ENCODE measurements at regions not wholly inside any gene's neighbourhood (a gene's known extent, or its start where the extent isn't known, plus 50 kb on each side); places are given as distances from the start of the nearest gene placed in this dataset.
A peak's percentile ranks its signal among the peaks of the same experiment; 100 is the strongest.

DNA sequence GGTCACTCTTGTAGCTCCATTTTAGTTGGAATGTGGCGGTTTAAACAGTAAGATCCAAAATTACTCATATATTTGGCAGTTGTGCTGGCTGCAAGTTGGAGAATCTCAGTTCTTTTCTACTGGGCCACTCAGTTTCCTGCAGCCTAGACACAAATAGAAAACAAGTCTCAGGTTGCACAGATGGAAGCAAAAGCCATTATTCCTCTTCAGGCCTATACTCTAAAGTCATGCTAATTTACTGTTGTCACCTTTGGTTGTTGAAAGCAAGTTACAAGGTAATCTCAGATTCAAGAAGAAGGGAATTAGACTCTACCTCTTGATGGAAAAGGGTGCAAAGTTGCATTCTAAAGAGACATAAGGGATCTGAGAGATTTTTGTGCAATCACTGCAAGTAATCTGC, 345.4 kb downstream of the ADAM29 start:
- Mint-ChIP-seq H3K36me3 (no peaks in the 10 kb centered on the region), H3K4me1 (no peaks in the 10 kb centered on the region), H3K9me3 (peaks cover 0 to 6% (median 0%) of the 10 kb centered on the region in 9 donors), H3K4me3 (no peak overlapping the region), H3K27me3 (no peaks in the 10 kb centered on the region), H3K27ac (no peak overlapping the region)
- DNase-seq (no peak), ATAC-seq (no peak)
- POLR2A ChIA-PET: no interaction called here

DNA sequence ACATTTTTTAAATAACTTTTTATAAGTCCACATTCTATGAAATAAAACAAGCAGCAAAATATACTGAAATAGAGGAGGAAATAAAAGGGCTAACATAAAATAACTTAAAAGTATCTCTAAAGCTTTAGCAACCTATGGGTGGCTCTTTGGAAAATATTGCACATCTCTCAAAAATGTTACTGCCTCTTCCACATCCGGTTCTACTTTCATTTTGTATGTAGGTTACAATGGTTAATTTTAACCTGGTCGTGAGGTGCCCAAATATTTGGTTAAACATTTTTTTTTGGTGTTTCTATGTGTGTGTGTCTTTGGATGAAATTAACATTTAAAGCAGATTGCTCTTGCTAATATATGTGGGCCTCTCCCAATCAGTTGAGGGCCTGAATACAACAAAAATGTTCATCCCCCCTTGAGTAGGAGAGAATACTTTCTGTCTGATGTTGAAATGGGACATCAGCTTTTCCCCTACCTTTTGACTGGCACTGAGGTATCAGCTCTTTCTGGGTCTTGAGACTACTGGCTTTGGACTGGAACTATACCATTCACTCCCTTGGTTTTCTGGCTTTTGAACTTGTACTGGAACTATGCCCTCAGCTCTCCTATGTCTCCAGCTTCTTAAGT, 353.0 kb downstream of the ADAM29 start:
- Mint-ChIP-seq H3K4me3 (no peak overlapping the region), H3K9me3 (peaks cover 0 to 8% (median 0%) of the 10 kb centered on the region in 9 donors), H3K36me3 (no peaks in the 10 kb centered on the region), H3K4me1 (no peaks in the 10 kb centered on the region), H3K27me3 (no peaks in the 10 kb centered on the region), H3K27ac (no peak overlapping the region)
- POLR2A ChIA-PET: interaction anchor here (0.5 kb wide), 1 partner anchor 564 kb away, joined by 3 read pairs; no protein-coding TSS in a partner anchor
- DNase-seq (no peak), ATAC-seq (no peak)

DNA sequence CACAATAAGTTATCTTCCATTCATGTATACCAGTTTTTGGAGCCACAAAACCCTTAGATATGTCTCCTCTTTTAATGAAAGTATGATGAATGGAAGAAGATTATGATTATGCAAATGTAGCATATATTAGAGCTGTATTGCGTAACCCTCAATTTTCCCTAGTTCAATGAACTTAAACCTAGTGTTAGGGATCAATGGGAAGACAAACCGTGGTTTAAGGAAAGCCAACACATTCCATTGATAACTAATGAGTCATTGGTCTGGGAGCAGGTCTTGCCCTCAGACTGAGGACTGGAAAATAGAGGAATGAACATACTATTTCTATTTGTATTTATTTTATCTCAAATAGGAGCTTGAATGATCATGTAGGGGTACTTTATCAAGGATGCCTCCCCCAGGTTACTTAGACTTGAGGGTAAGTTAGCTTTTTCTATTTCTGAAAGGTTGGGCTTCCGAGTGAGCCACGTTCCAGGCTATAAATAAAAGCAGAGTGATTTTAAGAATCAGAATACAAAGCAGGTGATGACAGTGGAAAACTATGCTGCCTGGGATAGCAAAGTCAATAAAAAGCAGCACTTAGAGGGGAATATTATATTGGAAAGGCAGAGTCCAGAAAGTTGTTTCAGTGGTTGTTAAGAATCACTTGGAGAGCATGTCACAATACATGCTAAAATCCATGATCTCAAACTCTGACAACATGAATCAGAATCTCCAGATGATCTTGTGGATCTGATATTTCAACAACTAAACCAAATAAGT, 356.0 kb downstream of the ADAM29 start:
- DNase-seq: no peak
- no peak for ATAC-seq

DNA sequence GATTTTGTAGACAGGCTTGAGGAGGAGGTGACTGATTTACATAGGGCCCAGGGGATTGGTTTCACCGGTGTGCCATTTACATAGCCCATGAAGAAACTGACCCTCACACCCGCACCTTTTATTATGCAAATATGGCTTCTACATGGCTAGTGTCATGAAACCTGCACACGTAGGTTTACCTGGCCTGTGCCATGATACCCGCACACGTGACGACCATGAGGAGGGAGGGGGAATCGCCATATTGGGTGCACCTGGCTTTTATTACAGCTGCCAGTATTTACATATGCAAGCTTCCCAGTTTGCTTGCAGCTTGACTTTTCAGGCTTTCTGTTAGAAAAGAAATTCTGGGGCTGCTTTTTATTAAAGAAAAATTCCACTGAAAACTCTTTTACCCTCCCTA, 359.7 kb downstream of the ADAM29 start:
- POLR2A ChIA-PET: no interaction called here
- Mint-ChIP-seq H3K9me3 (peaks cover 0 to 2% (median 0%) of the 10 kb centered on the region in 9 donors), H3K4me1 (no peaks in the 10 kb centered on the region), H3K4me3 (no peak overlapping the region), H3K36me3 (no peaks in the 10 kb centered on the region), H3K27me3 (no peaks in the 10 kb centered on the region), H3K27ac (no peak overlapping the region)
- DNase-seq (no peak), ATAC-seq (no peak)

More for the DNA sequence above, 356.0 kb downstream of the ADAM29 start:
- Mint-ChIP-seq H3K4me1 (no peaks in the 10 kb centered on the region), H3K4me3 (no peak overlapping the region), H3K27me3 (no peaks in the 10 kb centered on the region), H3K27ac (no peak overlapping the region), H3K36me3 (no peaks in the 10 kb centered on the region), H3K9me3 (peaks cover 0 to 5% (median 0%) of the 10 kb centered on the region in 9 donors)
- POLR2A ChIA-PET: no interaction called here

DNA sequence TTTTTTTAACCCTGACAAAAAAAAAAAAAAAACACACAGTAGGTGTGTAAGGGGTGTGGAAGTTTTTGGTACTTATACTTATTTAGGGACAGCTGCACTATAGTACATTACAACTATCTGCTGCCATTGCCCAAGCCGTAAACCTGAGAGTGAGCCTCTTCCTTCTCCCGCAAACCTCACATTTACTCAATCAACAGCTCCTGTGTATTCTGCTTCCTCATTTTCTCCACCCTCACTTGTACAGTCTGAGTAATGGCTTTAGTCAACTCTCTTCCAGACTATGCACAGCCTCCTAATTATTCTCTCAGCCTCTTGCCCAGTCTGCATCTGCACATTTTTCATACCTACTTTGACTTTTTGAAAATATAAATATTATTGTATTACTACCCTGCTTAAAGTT, 362.0 kb downstream of the ADAM29 start:
- ATAC-seq: no peak
- H3K36me3 Mint-ChIP-seq: no peaks in the 10 kb centered on the region

DNA sequence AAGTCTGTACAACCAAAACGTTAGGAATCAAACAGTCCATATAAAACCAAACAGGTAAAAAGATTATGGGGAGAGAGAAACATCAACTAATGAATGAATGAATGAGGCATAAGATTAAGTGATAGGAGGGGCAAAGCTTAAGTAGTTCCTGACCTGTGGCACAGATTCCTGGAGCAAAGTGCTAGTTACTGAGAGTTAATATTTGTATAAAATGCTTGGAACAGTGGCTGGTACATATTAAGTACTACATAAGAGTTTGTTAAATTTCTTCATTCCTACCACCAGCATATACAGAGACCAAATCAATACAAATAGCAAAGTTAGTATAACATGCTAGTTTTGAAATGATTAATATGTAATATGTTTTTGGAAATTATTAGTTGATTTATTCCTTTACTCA, 363.7 kb downstream of the ADAM29 start:
- POLR2A ChIA-PET: no interaction called here
- no peaks in the 10 kb centered on the region for H3K27me3 Mint-ChIP-seq
- H3K36me3 Mint-ChIP-seq: no peaks in the 10 kb centered on the region
- H3K27ac Mint-ChIP-seq: no peak overlapping the region
- H3K4me3 Mint-ChIP-seq: no peak overlapping the region
- ATAC-seq (no peak), DNase-seq (no peak)
- H3K9me3 Mint-ChIP-seq: peaks cover 0 to 17% (median 2%) of the 10 kb centered on the region in 9 donors
- H3K4me1 Mint-ChIP-seq: no peaks in the 10 kb centered on the region

More for the DNA sequence above, 362.0 kb downstream of the ADAM29 start:
- no peak overlapping the region for H3K4me3 Mint-ChIP-seq
- peaks cover 0 to 6% (median 2%) of the 10 kb centered on the region in 9 donors for H3K9me3 Mint-ChIP-seq
- POLR2A ChIA-PET: no interaction called here
- H3K27me3 Mint-ChIP-seq: no peaks in the 10 kb centered on the region
- no peak overlapping the region for H3K27ac Mint-ChIP-seq
- no peaks in the 10 kb centered on the region for H3K4me1 Mint-ChIP-seq
- no peak for DNase-seq

DNA sequence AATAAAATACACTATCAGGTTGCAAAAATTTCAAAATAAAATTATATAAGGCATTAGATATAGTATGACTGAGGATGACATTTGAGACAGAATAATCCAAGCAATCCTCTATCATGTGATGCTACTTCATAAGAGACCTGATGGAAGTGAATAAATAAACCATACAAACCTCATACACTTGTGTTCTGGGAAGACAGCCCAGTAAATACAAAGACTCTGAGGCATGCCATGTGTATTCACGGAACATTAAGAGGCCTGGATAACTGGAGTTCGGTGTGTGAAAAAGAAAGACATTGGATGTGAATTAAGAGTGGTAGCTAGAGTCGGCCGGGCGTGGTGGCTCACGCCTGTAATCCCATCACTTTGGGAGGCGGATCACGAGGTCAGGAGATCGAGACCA, 364.2 kb downstream of the ADAM29 start:
- DNase-seq (no peak), ATAC-seq (no peak)
- no peaks in the 10 kb centered on the region for H3K36me3 Mint-ChIP-seq
- H3K4me1 Mint-ChIP-seq: no peaks in the 10 kb centered on the region
- H3K4me3 Mint-ChIP-seq: no peak overlapping the region
- H3K27ac Mint-ChIP-seq: no peak overlapping the region
- H3K27me3 Mint-ChIP-seq: no peaks in the 10 kb centered on the region
- peaks cover 0 to 22% (median 2%) of the 10 kb centered on the region in 9 donors for H3K9me3 Mint-ChIP-seq
- POLR2A ChIA-PET: no interaction called here

DNA sequence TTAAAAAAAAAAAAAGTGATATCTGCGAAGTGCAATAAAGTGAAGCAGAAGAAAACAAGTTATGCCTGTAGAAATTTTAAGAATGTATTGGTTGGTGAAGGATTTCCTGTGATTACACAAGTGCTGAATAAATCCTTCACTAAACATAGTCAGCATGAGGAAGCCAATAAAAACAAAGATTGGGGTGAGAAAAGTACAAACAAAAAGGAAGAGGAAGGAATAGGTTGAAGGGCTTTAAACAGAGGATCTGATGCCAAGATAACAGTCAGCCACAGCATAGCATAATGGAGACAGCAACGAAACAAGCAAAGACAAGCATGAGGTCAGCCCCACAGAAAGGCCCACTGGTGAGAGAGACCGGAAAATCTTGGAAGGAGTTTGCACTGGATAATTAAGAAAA, 372.2 kb downstream of the ADAM29 start:
- Mint-ChIP-seq H3K36me3 (no peaks in the 10 kb centered on the region), H3K4me1 (no peaks in the 10 kb centered on the region), H3K27ac (no peak overlapping the region), H3K4me3 (no peak overlapping the region), H3K9me3 (peaks cover 0 to 36% (median 5%) of the 10 kb centered on the region in 9 donors), H3K27me3 (no peaks in the 10 kb centered on the region)
- POLR2A ChIA-PET: no interaction called here
- DNase-seq: no peak
- no peak for ATAC-seq

DNA sequence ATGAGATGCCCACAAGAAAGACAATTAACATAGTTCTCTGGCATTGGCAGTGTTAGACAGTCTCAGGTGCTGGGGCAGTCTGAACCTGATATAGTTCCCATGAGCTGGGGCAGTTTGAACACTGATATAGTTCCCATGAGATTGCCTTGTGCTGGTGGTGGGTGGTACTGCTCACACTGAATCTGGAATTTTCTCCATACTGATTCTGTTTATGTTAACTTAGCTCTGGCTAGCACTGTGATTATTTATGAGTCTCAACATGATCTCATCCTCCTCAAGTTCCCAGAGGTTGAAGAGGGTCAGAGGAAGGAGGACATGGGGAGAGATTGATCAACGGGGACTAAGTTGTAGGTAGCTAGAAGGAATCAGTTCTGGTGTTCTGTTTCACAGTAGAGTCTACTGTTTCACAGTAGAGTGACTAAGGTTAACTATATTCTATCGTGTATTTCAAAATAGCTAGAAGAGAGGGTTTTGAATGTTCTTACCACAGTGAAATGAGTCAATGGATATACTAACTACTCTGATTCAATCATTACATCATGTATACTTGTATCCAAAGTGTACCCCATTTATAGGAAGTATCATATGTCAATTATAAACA, 379.9 kb downstream of the ADAM29 start:
- Mint-ChIP-seq H3K27me3 (no peaks in the 10 kb centered on the region), H3K9me3 (peaks cover 0 to 15% (median 5%) of the 10 kb centered on the region in 9 donors), H3K36me3 (no peaks in the 10 kb centered on the region), H3K4me1 (no peaks in the 10 kb centered on the region), H3K27ac (no peak overlapping the region), H3K4me3 (no peak overlapping the region)
- ATAC-seq (no peak), DNase-seq (no peak)
- POLR2A ChIA-PET: no interaction called here

DNA sequence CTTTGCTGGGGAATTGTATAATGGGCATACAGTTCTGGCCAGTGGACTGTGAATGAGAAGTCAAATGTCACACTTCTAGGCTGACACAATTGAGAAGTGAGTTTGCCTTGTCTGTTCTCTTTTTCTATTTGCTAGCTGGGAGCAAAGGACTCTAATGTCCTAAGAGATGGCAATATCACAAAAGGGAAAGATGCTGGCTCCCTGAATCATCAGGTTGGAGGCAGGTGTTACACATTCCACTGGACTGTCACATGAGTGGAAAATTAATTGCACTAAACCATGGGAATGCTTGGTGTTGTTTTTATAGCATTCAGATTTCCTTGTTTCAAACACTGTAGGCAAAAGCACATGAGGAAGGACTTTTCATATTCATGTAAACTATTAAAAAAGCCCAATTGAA, 388.3 kb downstream of the ADAM29 start:
- DNase-seq: no peak
- no peaks in the 10 kb centered on the region for H3K36me3 Mint-ChIP-seq
- no peaks in the 10 kb centered on the region for H3K4me1 Mint-ChIP-seq
- POLR2A ChIA-PET: no interaction called here
- no peak overlapping the region for H3K27ac Mint-ChIP-seq
- H3K9me3 Mint-ChIP-seq: peaks cover 0 to 19% (median 3%) of the 10 kb centered on the region in 9 donors
- H3K27me3 Mint-ChIP-seq: no peaks in the 10 kb centered on the region
- H3K4me3 Mint-ChIP-seq: no peak overlapping the region
- no peak for ATAC-seq

DNA sequence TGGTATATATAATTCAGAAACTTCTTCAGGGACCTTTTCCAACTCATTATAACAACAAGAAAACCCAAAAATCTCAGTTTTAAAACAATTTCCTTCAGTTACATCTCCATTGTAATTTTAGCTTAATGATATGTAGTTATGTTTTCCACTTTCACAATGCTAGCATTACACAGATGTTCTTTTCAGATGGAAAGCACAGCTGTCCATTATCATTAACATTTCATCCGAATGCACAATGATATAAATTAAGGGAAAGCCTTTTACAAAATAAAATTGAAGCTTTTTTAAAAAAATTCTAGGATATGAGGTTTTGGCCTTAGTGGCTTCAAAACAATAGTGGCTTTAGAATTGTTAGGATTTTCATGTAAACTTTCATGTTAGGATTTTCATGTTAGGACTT, 389.2 kb downstream of the ADAM29 start:
- peaks cover 0 to 3% (median 0%) of the 10 kb centered on the region in 5 donors for H3K27me3 Mint-ChIP-seq
- DNase-seq (no peak), ATAC-seq (no peak)
- H3K9me3 Mint-ChIP-seq: peaks cover 0 to 10% (median under 1%) of the 10 kb centered on the region in 9 donors
- H3K4me1 Mint-ChIP-seq: no peaks in the 10 kb centered on the region
- H3K27ac Mint-ChIP-seq: no peak overlapping the region
- POLR2A ChIA-PET: no interaction called here
- H3K36me3 Mint-ChIP-seq: no peaks in the 10 kb centered on the region
- no peak overlapping the region for H3K4me3 Mint-ChIP-seq

DNA sequence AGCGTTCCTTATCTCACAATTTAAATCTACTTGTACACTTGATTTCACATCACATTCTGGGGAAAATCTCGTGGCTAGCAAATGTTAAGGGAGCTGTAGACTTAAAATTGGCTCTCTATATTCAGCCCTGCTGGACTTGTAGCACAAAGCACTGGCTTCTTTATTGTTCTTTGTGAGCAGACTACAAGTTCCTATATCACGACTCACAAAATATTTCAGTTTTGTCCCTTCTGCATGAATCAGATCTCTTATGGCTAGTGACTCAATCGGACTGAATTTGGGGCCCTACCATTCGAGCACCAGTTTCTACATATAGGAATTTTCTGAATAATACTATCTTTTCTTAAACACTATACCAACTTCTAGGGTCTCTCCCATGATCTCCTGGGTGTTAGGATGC, 390.1 kb downstream of the ADAM29 start:
- Mint-ChIP-seq H3K27me3 (peaks cover 0 to 3% (median 0%) of the 10 kb centered on the region in 5 donors), H3K4me1 (no peaks in the 10 kb centered on the region), H3K9me3 (peaks cover 0 to 8% (median 0%) of the 10 kb centered on the region in 9 donors), H3K27ac (no peak overlapping the region), H3K36me3 (no peaks in the 10 kb centered on the region), H3K4me3 (peak overlapping the region in 1 of 10 donors; percentile 7)
- DNase-seq: no peak
- POLR2A ChIA-PET: no interaction called here
- ATAC-seq: no peak

DNA sequence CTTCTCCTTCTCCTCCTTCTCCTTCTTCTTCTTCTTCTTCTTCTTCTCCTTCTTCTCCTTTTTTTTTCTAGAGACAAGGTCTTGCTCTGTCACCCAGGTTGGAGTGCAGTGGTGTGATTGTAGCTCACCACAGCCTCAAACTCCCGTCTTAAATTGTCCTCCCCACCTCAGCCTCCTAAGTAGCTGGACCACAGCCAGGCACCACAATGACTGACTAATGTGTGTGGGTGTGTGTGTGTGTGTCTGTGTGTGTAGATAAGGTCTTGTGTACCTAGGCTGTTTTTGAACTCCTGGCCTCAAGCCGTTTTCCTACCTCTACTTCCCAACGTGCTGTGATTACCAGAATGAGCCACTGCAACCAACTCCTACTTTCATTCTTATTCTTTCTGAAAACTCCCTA, 390.9 kb downstream of the ADAM29 start:
- Mint-ChIP-seq H3K4me1 (no peaks in the 10 kb centered on the region), H3K27me3 (peaks cover 0 to 3% (median 0%) of the 10 kb centered on the region in 5 donors), H3K27ac (no peak overlapping the region), H3K36me3 (no peaks in the 10 kb centered on the region), H3K9me3 (peaks cover 0 to 6% (median 0%) of the 10 kb centered on the region in 9 donors), H3K4me3 (no peak overlapping the region)
- ATAC-seq (no peak), DNase-seq (no peak)
- POLR2A ChIA-PET: no interaction called here
